AG10803 (cell line): ENCODE measurements at regions not wholly inside any gene's neighbourhood (a gene's known extent, or its start where the extent isn't known, plus 50 kb on each side); places are given as distances from the start of the nearest gene placed in this dataset.

Experiments
- DNase-seq: peaks from one replicate; pipeline ENCODE4 v3.0.0; 2010; ENCODE audit warnings: low read depth
- H3K4me3 ChIP-seq: 2 replicates; pipeline ENCODE4 v1.5.1; 2011; ENCODE audit warnings: mild to moderate bottlenecking, low read length, control low read depth
- TF ChIP-seq, protein P1 (sequence below): conservative IDR thresholded peaks from 2 replicates; pipeline ENCODE4 v1.5.1; 2011; ENCODE audit warnings: mild to moderate bottlenecking, low read length, control low read depth, inconsistent platforms

- TF ChIP-seq, protein P1, sequence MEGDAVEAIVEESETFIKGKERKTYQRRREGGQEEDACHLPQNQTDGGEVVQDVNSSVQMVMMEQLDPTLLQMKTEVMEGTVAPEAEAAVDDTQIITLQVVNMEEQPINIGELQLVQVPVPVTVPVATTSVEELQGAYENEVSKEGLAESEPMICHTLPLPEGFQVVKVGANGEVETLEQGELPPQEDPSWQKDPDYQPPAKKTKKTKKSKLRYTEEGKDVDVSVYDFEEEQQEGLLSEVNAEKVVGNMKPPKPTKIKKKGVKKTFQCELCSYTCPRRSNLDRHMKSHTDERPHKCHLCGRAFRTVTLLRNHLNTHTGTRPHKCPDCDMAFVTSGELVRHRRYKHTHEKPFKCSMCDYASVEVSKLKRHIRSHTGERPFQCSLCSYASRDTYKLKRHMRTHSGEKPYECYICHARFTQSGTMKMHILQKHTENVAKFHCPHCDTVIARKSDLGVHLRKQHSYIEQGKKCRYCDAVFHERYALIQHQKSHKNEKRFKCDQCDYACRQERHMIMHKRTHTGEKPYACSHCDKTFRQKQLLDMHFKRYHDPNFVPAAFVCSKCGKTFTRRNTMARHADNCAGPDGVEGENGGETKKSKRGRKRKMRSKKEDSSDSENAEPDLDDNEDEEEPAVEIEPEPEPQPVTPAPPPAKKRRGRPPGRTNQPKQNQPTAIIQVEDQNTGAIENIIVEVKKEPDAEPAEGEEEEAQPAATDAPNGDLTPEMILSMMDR, result no peak
- H3K4me3 ChIP-seq, result no peak overlapping the region
- no peak for DNase-seq
These were observed 816.3 kb downstream of the BRD1 start for GRCh38 chr22:49011379-49011768.

DNA sequence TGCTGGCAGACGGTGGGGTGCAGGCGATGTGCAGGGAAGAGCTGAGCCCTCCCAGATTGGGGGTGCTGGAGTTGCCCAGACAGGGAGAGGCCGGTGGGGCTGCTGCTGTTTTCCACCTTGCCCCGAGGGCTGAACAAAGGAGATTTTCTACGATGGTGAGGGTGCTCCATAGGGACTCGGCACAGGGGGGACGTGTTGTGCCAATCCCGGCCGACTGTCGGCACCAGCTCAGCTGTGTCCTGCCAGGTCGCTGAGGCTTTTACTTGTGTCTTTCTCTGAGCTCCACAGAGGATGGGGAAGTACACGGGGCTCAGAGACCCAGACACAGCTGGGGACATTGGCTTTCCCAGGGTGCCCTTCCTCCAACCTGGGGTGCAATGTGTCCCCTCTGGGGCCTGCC, 816.8 kb downstream of the BRD1 start:
- DNase-seq, result no peak
- TF ChIP-seq, protein P1, result no peak
- no peak overlapping the region for H3K4me3 ChIP-seq

- no peak for DNase-seq
- TF ChIP-seq, protein P1, result no peak
- no peak overlapping the region for H3K4me3 ChIP-seq
These were observed 817.4 kb downstream of the BRD1 start for GRCh38 chr22:49010070-49010863.

DNA sequence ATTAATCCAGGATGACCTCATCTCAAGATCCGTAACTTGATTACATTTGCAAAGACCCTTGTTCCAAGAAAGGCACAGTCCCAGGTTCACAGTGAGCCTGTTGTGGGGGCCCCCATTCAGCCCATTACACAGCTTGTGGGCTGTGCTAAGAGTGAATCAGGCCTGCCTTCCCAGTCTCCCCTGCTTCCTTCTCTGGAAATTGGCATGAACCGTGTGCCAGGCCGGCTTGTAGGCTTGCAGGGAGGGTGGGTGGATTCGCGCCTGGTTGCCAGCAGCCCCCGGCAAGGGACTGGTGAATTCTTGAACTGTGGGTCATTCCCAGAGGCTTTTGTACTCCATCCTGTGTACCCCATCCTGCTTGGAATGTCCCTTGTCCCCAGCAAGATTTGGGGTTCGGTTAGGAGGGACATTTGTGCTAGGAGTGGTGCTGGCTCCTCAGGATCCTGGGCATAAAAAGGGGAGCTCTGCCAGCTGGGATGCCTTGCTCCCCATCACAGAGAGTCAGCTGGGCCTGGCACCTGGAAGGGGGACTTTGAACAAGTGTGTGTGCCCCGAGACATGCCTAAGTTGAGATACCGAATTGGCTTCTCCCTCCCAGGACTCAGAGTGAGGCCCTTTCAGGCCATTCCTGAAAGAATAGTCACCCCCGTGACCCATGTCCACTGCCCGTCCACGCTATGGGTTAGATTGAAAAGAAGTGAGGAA, 818.2 kb downstream of the BRD1 start:
- TF ChIP-seq, protein P1, result no peak
- DNase-seq, result no peak
- no peak overlapping the region for H3K4me3 ChIP-seq

- TF ChIP-seq, protein P1, result no peak
These were observed 818.9 kb downstream of the BRD1 start for GRCh38 chr22:49008682-49009235.

GRCh38 chr22:49007013-49007653, 820.5 kb downstream of the BRD1 start:
- DNase-seq, result no peak
- H3K4me3 ChIP-seq, result no peak overlapping the region
- TF ChIP-seq, protein P1, result no peak

More at GRCh38 chr22:49008682-49009235, 818.9 kb downstream of the BRD1 start:
- H3K4me3 ChIP-seq, result no peak overlapping the region
- DNase-seq, result no peak
